PC-9 (cell line): ENCODE measurements at regions not wholly inside any gene's neighbourhood (a gene's known extent, or its start where the extent isn't known, plus 50 kb on each side); places are given as distances from the start of the nearest gene placed in this dataset.

Source experiments
- EZH2 ChIP-seq: fragments of 200-600 bp; sonication (generic); IDR thresholded peaks from 2 replicates; pipeline ENCODE4 v1.8.0; 2017; ENCODE audit warnings: antibody characterized with exemption, low read depth
- TF ChIP-seq, protein P1 (sequence below): fragments of 200-600 bp; sonication (generic); conservative IDR thresholded peaks from 2 replicates; pipeline ENCODE4 v1.6.1; 2017; ENCODE audit warnings: mixed run types, antibody characterized with exemption, mild to moderate bottlenecking, moderate library complexity

DNA sequence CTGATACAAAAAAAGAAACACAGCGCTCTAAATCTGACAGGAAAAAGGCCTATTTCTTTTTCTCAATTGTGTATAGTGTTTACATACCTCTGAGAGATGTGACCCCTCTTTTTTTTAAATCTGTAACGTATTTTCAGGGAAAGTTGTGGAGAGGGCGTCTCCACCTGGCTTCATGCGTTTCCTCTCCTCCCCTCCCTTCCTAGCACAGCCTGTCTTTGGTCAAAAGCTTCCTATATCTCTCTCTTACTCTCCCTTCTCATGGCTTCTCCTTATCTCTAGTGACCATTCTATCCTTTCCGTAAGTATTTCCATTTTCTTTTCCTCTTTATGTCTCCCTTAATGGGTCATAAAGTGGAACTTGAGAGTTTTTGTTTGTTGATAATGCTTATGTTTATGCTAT lies 458.9 kb downstream of the HACE1 start:
- TF ChIP-seq, protein P1, sequence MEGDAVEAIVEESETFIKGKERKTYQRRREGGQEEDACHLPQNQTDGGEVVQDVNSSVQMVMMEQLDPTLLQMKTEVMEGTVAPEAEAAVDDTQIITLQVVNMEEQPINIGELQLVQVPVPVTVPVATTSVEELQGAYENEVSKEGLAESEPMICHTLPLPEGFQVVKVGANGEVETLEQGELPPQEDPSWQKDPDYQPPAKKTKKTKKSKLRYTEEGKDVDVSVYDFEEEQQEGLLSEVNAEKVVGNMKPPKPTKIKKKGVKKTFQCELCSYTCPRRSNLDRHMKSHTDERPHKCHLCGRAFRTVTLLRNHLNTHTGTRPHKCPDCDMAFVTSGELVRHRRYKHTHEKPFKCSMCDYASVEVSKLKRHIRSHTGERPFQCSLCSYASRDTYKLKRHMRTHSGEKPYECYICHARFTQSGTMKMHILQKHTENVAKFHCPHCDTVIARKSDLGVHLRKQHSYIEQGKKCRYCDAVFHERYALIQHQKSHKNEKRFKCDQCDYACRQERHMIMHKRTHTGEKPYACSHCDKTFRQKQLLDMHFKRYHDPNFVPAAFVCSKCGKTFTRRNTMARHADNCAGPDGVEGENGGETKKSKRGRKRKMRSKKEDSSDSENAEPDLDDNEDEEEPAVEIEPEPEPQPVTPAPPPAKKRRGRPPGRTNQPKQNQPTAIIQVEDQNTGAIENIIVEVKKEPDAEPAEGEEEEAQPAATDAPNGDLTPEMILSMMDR: no peak
- TF ChIP-seq EZH2: no peak
